ENCODE measurements at regions not wholly inside any gene's neighbourhood (a gene's known extent, or its start where the extent isn't known, plus 50 kb on each side); places are given as distances from the start of the nearest gene placed in this dataset.

- in situ Hi-C loops (cut with HindIII; ENCODE audit: low pct_unique_long_range_greater_than_20kb, low sequenced_read_pairs) = no loop called here
- peak; percentile 19 for DNase-seq (ENCODE audit: low read depth, low spot score)
Observed at GRCh38 chrX:68588602-68589371, 58.7 kb upstream of the STARD8 start.

GRCh38 chrX:68589372-68589753 lies 58.1 kb upstream of the STARD8 start:
- in situ Hi-C loops (cut with HindIII; ENCODE audit: low pct_unique_long_range_greater_than_20kb, low sequenced_read_pairs) = no loop called here

GRCh38 chrX:68594769-68595168 lies 52.7 kb upstream of the STARD8 start:
- DNase-seq (ENCODE audit: low read depth, low spot score) = no peak
- in situ Hi-C loops (cut with HindIII; ENCODE audit: low pct_unique_long_range_greater_than_20kb, low sequenced_read_pairs) = no loop called here

More at GRCh38 chrX:68589372-68589753, 58.1 kb upstream of the STARD8 start:
- no peak for DNase-seq (ENCODE audit: low read depth, low spot score)

GRCh38 chrX:68596871-68597270 lies 50.6 kb upstream of the STARD8 start:
- in situ Hi-C loops (cut with HindIII; ENCODE audit: low pct_unique_long_range_greater_than_20kb, low sequenced_read_pairs) = no loop called here
- no peak for DNase-seq (ENCODE audit: low read depth, low spot score)
